ENCODE measurements at regions not wholly inside any gene's neighbourhood (a gene's known extent, or its start where the extent isn't known, plus 50 kb on each side); places are given as distances from the start of the nearest gene placed in this dataset.

DNA sequence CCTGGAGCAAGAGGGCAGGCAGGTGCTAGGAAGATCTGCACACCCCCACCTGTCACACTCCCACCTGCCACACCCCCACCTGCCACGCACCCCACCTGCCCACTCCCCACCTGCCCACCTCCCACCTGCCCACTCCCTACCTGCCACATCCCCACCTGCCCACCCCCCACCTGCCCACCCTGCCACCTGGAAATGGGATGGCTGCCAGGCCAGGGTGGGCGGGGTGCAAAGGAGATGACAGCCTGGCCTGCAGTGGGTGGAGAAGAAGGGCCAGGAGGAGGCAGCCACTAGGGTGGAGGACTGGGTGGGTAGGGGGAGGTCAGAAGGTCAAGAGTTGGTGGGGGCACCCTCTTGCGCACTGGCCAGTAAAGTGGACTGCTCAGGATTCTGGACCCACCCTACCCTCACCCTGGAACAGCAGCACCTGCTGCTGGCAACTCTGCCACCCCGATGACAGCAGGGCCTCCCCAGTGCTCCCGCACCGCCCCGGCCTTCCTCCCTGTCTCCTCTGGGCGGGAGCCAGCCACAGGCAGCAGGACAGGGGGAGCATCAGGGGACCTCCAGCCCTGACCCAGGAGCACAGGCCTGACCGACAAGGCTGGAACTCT is 66.8 kb upstream of the NKX1-1 start:
- Histone ChIP-seq H3K4me3 (ENCODE audit: low read depth in 1 of 2, low read length in 2 of 2) (no peak overlapping the region), H3K27me3 (ENCODE audit: insufficient read depth, low read length, poor library complexity) (no peaks in the 10 kb centered on the region), H3K9me3 (ENCODE audit: insufficient read depth, low read length, severe bottlenecking) (no peaks in the 10 kb centered on the region), H3K36me3 (ENCODE audit: insufficient read depth, low read length) (no peaks in the 10 kb centered on the region), H3K4me2 (ENCODE audit: insufficient read depth, low read length) (no peak overlapping the region), H3K4me1 (ENCODE audit: insufficient read depth, low read length) (no peaks in the 10 kb centered on the region), H3K27ac (ENCODE audit: low read length) (no peak overlapping the region), H3K79me2 (ENCODE audit: insufficient read depth, low read length) (no peaks in the 10 kb centered on the region), H2AFZ (ENCODE audit: low read depth, low read length) (no peak overlapping the region), H4K20me1 (ENCODE audit: insufficient read depth, low read length) (no peaks in the 10 kb centered on the region), H3K9ac (ENCODE audit: low read depth, low read length) (no peak overlapping the region)
- no peak for DNase-seq
- ATAC-seq (ENCODE audit: insufficient read depth, low read depth), result no peak
- TF ChIP-seq EZH2 (IDR thresholded peaks at IDR 0.05; ENCODE audit: borderline replicate concordance, low read depth, low read length, severe bottlenecking) (no peak), CTCF (IDR thresholded peaks at IDR 0.05; ENCODE audit: borderline replicate concordance, extremely low read depth, low read length, poor library complexity, severe bottlenecking) (no peak)

- DNase-seq (no peak), ATAC-seq (ENCODE audit: insufficient read depth, low read depth) (no peak)
- H3K4me2 ChIP-seq (ENCODE audit: insufficient read depth, low read length), result no peak overlapping the region
- H3K9ac ChIP-seq (ENCODE audit: low read depth, low read length), result no peak overlapping the region
- no peak overlapping the region for H2AFZ ChIP-seq (ENCODE audit: low read depth, low read length)
- H3K27ac ChIP-seq (ENCODE audit: low read length), result no peak overlapping the region
- H3K4me3 ChIP-seq (ENCODE audit: low read depth in 1 of 2, low read length in 2 of 2), result no peak overlapping the region
- TF ChIP-seq CTCF (IDR thresholded peaks at IDR 0.05; ENCODE audit: borderline replicate concordance, extremely low read depth, low read length, poor library complexity, severe bottlenecking), result no peak
- TF ChIP-seq EZH2 (IDR thresholded peaks at IDR 0.05; ENCODE audit: borderline replicate concordance, low read depth, low read length, severe bottlenecking), result no peak
- no peaks in the 10 kb centered on the region for H3K4me1 ChIP-seq (ENCODE audit: insufficient read depth, low read length)
- no peaks in the 10 kb centered on the region for H3K79me2 ChIP-seq (ENCODE audit: insufficient read depth, low read length)
- no peaks in the 10 kb centered on the region for H3K27me3 ChIP-seq (ENCODE audit: insufficient read depth, low read length, poor library complexity)
- H4K20me1 ChIP-seq (ENCODE audit: insufficient read depth, low read length), result no peaks in the 10 kb centered on the region
- no peaks in the 10 kb centered on the region for H3K9me3 ChIP-seq (ENCODE audit: insufficient read depth, low read length, severe bottlenecking)
- H3K36me3 ChIP-seq (ENCODE audit: insufficient read depth, low read length), result no peaks in the 10 kb centered on the region
These were observed 66.0 kb upstream of the NKX1-1 start for GRCh38 chr4:1472148-1472797.

- ATAC-seq (ENCODE audit: insufficient read depth, low read depth) (no peak), DNase-seq (no peak)
- no peak overlapping the region for H3K4me3 ChIP-seq (ENCODE audit: low read depth in 1 of 2, low read length in 2 of 2)
These were observed 65.4 kb upstream of the NKX1-1 start for GRCh38 chr4:1471443-1472147.

More at GRCh38 chr4:1471443-1472147, 65.4 kb upstream of the NKX1-1 start:
- no peaks in the 10 kb centered on the region for H3K27me3 ChIP-seq (ENCODE audit: insufficient read depth, low read length, poor library complexity)
- no peak for TF ChIP-seq EZH2 (IDR thresholded peaks at IDR 0.05; ENCODE audit: borderline replicate concordance, low read depth, low read length, severe bottlenecking)
- no peak for TF ChIP-seq CTCF (IDR thresholded peaks at IDR 0.05; ENCODE audit: borderline replicate concordance, extremely low read depth, low read length, poor library complexity, severe bottlenecking)
- H3K36me3 ChIP-seq (ENCODE audit: insufficient read depth, low read length), result no peaks in the 10 kb centered on the region
- H3K79me2 ChIP-seq (ENCODE audit: insufficient read depth, low read length), result no peaks in the 10 kb centered on the region
- H3K9ac ChIP-seq (ENCODE audit: low read depth, low read length), result no peak overlapping the region
- no peaks in the 10 kb centered on the region for H3K9me3 ChIP-seq (ENCODE audit: insufficient read depth, low read length, severe bottlenecking)
- no peak overlapping the region for H3K27ac ChIP-seq (ENCODE audit: low read length)
- no peaks in the 10 kb centered on the region for H4K20me1 ChIP-seq (ENCODE audit: insufficient read depth, low read length)
- no peak overlapping the region for H3K4me2 ChIP-seq (ENCODE audit: insufficient read depth, low read length)
- no peaks in the 10 kb centered on the region for H3K4me1 ChIP-seq (ENCODE audit: insufficient read depth, low read length)
- H2AFZ ChIP-seq (ENCODE audit: low read depth, low read length), result no peak overlapping the region
